HEK293 (cell line): ENCODE measurements at regions not wholly inside any gene's neighbourhood (a gene's known extent, or its start where the extent isn't known, plus 50 kb on each side); places are given as distances from the start of the nearest gene placed in this dataset.

Source experiments
- CTCF ChIP-seq: fragments of 450-650 bp; formaldehyde crosslinking; IDR thresholded peaks from 2 replicates; pipeline ENCODE4 v1.5.1; 2016; ENCODE audit warnings: missing biosample characterization, missing genetic modification characterization
- ZNF214 ChIP-seq: fragments of 450-650 bp; formaldehyde crosslinking; IDR thresholded peaks from 2 replicates; pipeline ENCODE4 v1.5.1; 2017; ENCODE audit warnings: missing biosample characterization, mild to moderate bottlenecking, missing genetic modification characterization, borderline replicate concordance

- no peak for TF ChIP-seq CTCF (tag by site-specific recombination)
- TF ChIP-seq ZNF214 = no peak
Observed at GRCh38 chr13:76038920-76039716, 403.0 kb downstream of the LMO7 start.
